Stimulated activated CD8-positive, alpha-beta memory T cell treated with anti-CD3 and anti-CD28 coated beads, Interleukin-15, amount 100 ng/mL, for 4 hours (primary cell): ENCODE measurements at regions not wholly inside any gene's neighbourhood (a gene's known extent, or its start where the extent isn't known, plus 50 kb on each side); places are given as distances from the start of the nearest gene placed in this dataset.
"Not testable (repeated sequence)": the region's sequence is repeated elsewhere in the genome, so short reads cannot be mapped to it uniquely, and the experiment has no call there.

Experiments used
- DNase-seq, 2 donors: peaks; one replicate each; pipeline ENCODE4 v3.0.0-alpha.2; 2020; ENCODE audit warnings: low read depth in 2 of 2

DNA sequence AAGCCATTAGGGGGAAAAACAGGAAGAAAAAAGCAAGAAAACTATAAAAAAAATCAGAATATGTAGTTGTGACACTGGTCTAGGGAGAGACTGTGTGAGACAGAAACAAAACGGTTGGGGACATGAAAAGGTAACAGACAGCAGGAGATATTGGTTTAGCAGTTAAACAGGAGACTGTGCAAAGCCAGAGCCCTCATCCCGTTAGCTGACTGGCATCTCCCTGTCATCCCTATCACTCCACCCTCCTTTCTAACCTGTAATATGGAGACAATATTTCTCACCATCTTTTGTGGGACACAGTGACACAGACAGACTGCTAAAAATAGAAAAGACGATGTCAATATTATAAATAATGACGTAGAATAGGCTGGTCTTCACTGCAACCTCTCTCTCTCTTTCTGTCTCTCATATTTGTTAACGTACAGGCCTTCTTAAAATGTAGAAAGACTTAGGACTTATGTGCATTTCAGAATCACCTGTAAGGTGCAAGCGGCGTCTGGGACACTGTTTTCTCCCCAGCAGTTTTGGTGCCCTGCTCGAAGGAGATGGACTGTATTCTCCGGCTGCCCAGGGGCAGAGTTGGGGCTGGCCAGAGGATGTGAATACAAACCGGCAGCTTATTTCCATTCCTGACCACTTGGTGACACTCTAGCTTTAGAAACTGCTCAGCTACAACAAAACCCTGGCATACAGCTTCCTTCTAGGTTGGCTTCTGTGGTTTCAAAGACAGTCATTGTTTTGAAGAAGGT lies 190.6 kb downstream of the MAT2B start:
- no peak for DNase-seq

GRCh38 chr5:163696579-163696887 lies 191.1 kb downstream of the MAT2B start:
- no peak for DNase-seq

- DNase-seq: no peak
Observed at GRCh38 chr5:163706053-163706771, 200.8 kb downstream of the MAT2B start.

DNA sequence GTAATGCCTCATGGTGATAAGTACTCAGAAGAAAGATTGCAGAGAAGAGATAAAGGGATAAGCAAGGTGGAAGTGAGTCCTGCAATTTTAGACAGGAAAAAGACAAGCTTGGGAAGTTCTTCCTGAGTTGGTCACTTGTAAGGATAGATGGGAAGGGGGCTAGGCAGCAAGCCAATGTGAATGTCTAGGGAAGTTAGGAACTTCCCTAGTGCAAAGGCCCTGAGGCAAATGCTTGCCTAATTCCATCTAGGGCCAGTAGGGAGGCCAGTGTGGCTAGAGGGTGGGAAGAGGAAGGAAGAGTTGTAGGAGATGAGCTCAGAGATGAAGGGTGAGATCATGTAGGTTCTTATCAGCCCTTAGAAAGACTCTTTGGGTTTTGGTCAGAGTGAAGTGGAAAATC lies 206.6 kb downstream of the MAT2B start:
- DNase-seq: no peak

DNA sequence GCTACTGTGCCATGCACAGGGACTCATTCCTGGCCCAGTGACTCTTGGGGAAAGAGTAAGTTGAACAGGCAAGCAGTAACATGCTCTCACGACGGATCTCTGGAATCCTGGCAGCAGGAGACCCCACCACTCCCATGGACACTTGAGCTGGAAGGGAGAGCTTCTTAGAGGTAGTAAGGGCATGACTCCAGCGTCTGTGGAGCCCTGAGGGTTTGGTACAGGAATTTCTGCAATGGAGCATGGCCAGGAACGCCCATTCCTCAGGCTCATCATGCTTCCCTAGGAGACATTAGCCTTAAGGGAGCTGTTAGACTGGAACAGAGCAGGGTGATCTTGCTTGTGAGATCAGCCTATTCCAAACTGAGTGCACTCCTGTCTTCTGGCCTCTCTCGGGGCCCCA lies 212.9 kb downstream of the MAT2B start:
- no peak for DNase-seq

GRCh38 chr5:163724305-163724704 lies 218.9 kb downstream of the MAT2B start:
- no peak for DNase-seq

DNA sequence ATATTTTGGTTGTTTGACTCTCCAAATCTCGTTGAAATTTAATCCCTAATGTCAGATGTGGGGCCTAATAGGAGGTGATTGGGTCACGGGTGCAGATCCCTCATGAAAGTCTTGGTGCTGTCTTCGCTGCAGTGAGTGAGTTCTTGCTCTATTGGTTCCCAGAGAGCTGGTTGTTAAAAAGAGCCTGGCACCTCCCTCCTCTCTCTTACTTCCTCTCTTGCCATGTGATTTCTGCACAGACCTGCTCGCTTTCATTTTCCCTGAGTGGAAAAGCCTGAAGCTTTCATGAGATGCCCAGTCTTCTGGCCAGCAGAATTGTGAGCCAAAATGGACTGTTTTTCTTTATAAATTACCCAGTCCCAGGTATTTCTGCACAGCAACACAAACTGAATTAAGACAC lies 221.6 kb downstream of the MAT2B start:
- DNase-seq: no peak

DNA sequence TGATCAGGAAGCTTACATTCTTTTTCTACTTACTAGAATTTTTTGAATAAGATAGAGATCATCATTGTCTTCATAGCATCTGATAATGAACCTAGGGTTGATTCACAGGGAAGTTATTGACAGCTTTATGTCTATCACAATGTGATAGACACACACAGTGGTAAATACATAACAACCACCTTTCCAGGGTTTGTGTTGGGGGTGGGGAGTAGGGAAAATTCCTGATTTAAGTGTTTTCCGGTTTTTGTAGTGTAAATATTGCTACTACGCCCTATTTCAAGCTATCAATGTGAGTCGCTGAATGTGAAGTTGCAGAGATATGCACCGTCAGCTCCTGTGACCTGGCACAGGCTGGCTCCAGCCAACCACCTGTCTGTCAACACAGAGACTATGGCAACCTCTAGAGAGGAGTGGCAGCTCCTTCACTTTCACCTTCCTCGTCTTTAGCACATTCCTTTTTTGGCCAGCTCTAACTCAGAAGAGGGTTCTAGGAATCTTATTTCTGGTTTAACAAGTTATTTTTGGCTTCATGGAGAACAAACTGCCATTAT lies 224.9 kb downstream of the MAT2B start:
- no peak for DNase-seq

- no peak for DNase-seq
Observed at GRCh38 chr5:163731256-163731655, 225.8 kb downstream of the MAT2B start.

DNA sequence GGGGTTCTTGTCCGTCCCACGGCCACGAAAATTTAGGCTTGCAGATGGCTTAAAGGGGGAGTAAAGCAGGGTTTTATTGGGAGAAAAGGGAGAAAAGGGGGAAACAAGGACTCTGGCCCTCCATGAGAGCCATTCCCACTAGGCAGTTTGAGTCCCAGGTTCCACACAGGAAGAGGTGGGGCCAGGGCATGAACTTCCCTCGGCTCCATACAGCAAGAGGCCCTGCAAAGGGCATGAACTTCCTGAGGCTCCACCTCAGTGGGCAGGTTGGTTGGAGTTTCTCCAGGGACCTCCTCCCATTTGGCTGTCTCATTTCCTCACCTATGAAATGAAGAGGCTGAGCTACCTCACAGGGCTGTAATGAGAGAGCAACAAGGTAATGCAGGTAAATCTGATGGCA lies 229.7 kb downstream of the MAT2B start:
- no peak for DNase-seq

- DNase-seq: no peak
Observed at GRCh38 chr5:163747586-163747985, 242.2 kb downstream of the MAT2B start.

GRCh38 chr5:163748934-163749333 lies 243.5 kb downstream of the MAT2B start:
- no peak for DNase-seq

- DNase-seq: not testable (repeated sequence)
Observed at GRCh38 chr5:163750415-163750814, 245.0 kb downstream of the MAT2B start.

GRCh38 chr5:163755505-163755904 lies 250.1 kb downstream of the MAT2B start:
- DNase-seq: no peak

DNA sequence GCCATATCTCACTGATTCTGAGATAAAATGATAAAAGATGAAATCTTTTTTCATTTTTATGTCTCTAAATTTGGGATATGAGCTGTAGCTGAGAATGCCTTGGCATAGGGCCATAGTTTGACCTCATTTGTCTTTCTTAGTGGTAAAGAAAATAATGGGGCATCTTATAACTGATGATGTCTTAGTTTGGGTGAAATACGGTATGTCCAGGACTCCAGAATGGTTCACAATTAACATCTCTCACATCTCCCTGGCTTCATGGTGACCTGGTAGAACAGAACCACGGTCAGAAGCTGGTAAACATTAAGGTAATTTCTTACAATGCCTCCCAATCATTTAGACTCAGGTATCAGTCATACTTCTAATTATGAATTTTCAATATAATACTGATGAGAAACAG lies 250.8 kb downstream of the MAT2B start:
- DNase-seq: no peak

DNA sequence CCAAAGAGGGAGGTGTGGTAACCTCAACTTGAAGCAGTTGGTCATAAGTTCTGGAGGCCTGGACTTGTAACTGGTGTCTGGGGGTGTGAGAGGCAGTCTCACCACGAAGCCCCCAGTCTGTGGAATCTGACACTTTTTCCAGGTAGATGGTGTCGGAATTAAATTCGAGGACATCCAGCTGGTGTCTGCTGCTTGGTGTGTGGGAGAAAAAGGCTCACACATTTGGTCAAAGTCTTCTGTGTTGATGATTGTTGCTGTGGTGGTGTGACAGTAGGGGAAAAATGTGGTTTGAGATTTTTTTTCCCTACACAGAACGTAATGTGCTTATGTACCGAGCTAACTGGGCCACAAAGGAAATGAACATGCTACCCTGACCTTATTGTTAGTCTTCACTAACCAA lies 251.9 kb downstream of the MAT2B start:
- no peak for DNase-seq

DNA sequence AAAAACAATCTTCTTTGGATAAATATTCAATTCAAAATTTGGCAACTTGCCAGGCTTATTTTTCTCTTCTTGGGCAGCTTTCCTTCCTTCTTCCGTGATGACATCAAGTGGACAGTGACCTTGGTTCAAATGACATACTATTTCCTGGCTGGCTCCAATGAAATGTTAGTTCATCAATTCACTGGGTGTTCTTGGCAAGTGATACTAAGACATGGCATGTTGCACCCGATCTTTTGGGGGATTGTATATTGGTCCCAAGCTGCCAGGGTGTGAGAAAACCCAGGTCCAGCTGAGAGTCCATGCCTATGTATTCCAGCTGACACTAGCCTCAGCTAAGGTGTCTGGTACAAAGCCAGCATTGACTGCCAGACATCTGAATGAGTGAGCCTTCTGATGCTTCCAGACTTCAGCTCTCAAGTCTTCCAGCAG lies 252.9 kb downstream of the MAT2B start:
- DNase-seq: no peak

DNA sequence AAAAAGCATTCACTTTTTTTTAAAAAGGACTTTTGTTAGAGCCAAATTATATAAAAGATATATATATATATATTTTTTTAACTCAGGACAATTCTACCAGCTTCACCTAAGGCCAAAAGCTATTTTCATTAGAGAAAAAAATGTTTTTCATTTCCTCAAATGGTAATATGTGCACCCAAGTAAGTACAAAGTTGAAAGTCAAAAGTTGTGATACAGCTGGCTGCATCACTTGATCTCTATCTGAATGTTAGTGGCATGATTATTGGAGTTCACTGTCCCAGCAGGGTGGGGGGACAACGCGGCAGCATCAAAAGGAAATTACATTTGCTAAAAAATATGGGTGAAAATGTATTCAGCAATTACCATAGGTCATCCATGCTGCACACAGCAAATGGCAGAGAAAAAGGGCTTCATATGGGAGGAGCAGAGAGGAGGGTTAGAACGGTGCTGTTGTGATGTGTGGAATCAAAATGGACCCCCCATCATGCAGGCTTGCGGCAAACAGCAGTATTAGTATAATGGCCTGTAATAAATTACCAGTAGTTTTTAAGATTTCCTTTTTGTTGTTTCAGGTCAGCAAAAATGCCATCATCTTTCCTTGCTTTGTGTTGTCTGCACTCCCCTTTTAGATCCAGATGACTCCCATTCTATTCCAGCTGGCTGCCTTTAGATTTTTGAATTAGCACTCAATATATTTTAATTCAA lies 253.7 kb downstream of the MAT2B start:
- no peak for DNase-seq

DNA sequence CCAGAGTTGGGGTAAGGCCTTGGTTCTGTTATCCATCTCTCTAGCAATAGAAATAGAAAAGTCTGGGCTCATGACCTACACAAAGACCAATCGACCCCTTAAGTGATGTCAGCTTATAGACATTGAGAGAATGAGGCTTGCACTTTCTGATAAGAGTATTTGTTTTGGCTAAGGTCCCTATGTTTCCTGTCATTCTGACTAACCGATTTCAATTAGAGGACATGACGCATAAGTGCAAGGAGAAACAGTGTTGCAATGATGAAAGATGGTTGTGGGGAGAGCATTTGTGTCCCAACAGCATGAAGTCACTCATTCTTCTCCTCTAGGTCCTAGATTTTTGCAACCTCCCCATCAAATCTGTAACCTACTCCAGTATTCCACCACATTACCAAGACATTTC lies 255.1 kb downstream of the MAT2B start:
- no peak for DNase-seq

- DNase-seq: no peak
Observed at GRCh38 chr5:163766936-163767670, 261.7 kb downstream of the MAT2B start.

DNA sequence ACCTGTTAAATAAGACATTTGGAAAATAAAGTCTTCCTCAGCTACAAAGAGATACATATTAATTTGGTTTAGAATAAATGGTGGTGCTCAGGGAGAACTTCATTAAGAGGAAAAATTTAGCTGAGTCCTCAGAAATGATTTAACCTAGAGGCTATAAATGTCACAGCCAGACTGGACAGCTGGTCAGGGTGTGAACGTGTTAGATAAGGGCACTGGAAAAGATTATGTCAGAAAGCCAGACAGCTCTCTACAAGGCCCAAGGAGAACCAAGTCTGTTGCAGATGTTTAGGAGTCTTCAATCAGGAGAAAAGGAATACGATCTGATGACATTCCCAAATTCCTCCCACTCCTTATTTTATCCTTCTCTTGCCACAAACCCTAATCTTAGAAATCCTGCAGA lies 265.2 kb downstream of the MAT2B start:
- DNase-seq: no peak

GRCh38 chr5:163772241-163772640 lies 266.8 kb downstream of the MAT2B start:
- no peak for DNase-seq
